ENCODE measurements at regions not wholly inside any gene's neighbourhood (a gene's known extent, or its start where the extent isn't known, plus 50 kb on each side); places are given as distances from the start of the nearest gene placed in this dataset.

GRCh38 chr4:8765631-8766590 is 105.7 kb downstream of the HMX1 start:
- TF ChIP-seq CTCF (IDR thresholded peaks at IDR 0.05) (no peak), ZFX (IDR thresholded peaks at IDR 0.05; ENCODE audit: borderline replicate concordance) (no peak)
